Activated CD4-positive, alpha-beta T cell treated with anti-CD3 and anti-CD28 coated beads, Interleukin-2, amount 50 U/mL, for 24 hours (primary cell): ENCODE measurements at regions not wholly inside any gene's neighbourhood (a gene's known extent, or its start where the extent isn't known, plus 50 kb on each side); places are given as distances from the start of the nearest gene placed in this dataset.
"Not testable (repeated sequence)": the region's sequence is repeated elsewhere in the genome, so short reads cannot be mapped to it uniquely, and the experiment has no call there.

Experiments used
- DNase-seq, 2 donors: peaks; one replicate each; pipeline ENCODE4 v3.0.0-alpha.2; 2020; ENCODE audit warnings: low read depth in 1 of 2, low spot score in 1 of 2

GRCh38 chr4:57719456-57719855, 609.3 kb upstream of the IGFBP7 start:
- no peak for DNase-seq

DNA sequence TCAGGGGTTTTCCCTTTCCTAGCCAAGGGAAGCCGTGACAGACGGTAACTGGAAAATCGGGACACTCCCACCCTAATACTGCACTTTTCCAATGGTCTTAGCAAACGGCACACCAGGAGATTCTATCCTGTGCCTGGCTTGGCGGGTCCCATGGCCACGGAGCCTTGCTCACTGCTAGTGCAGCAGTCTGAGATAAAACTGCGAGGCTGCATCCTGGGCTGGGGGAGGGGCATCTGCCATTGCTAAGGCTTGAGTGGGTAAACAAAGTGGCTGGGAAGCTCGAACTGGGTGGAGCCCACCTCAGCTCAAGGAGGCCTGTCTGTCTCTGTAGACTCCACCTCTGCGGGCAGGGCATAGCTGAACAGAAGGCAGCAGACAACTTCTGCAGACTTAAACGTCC, 604.1 kb upstream of the IGFBP7 start:
- DNase-seq: not testable (repeated sequence)

GRCh38 chr4:57710053-57710452, 599.9 kb upstream of the IGFBP7 start:
- DNase-seq: no peak

- DNase-seq: no peak
Observed at GRCh38 chr4:57691370-57691769, 581.2 kb upstream of the IGFBP7 start.

- no peak for DNase-seq
Observed at GRCh38 chr4:57689693-57690205, 579.6 kb upstream of the IGFBP7 start.

DNA sequence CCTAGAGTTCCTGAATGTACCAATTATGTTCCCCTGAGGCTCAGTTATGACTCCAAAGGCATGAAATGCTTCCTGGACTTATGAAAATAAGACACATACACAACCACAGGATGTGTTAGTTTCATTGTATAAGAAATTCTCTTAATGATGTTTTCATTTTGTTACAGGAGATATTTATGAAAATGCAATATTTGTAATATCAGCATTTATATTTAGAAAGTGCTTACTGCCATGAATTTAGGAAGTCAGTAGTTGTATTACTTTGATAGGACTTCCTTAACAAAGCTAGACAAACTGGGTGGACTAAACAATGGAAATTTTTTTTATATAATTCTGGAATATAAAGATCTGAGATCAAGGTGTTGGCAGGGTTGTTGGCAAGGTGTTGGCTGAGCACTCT, 572.1 kb upstream of the IGFBP7 start:
- DNase-seq: no peak

DNA sequence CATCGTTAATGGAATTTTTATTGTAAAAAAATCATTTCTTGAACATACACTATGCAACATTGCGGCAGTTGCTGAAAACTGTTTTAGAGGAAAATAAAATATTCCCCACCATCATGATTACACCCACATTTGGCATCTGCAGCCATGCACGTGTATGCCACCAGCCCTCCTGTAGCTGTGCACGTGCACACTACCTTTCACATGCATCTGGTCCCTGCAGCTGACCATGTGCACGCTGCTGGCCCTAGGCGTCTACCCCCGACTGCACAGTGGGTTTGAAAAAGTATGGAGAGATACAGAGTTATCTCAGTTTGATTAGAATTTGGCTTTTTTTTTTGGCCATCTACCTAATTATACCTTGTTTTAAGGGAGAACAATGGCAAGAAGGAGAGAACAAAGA, 569.8 kb upstream of the IGFBP7 start:
- no peak for DNase-seq

GRCh38 chr4:57676394-57676793, 566.2 kb upstream of the IGFBP7 start:
- no peak for DNase-seq

DNA sequence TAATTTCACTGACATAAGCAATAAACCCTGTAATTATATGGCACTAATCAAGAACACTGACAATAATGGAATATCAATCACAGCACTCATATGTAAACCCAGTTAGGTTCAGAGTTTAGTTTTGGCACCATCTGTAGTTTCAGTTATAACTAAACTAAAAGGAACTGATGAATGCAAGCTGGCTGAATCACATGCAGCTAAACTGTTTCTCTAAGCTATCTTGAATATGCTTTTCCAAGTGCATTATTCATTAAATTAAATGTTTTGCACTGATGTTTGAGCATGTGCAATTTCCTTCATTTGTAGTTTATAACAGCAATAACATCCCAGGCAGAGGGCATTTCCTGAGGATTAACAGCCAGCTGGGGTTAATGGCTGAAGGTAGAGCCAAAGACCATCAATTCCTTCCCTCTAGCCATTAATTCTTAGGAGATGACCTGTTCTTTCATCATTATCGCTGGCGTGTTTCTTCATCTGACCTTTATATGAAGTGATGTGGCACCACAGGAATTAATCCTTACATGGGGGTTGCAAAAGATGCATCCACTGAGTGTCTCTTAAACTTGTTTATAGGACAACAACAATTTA, 562.8 kb upstream of the IGFBP7 start:
- DNase-seq: no peak

GRCh38 chr4:57668621-57669020, 558.4 kb upstream of the IGFBP7 start:
- DNase-seq: no peak

GRCh38 chr4:57665806-57666205, 555.6 kb upstream of the IGFBP7 start:
- no peak for DNase-seq

- DNase-seq: no peak
Observed at GRCh38 chr4:57661517-57662090, 551.4 kb upstream of the IGFBP7 start.

GRCh38 chr4:57658673-57659072, 548.5 kb upstream of the IGFBP7 start:
- no peak for DNase-seq

GRCh38 chr4:57658188-57658587, 548.0 kb upstream of the IGFBP7 start:
- DNase-seq: no peak

DNA sequence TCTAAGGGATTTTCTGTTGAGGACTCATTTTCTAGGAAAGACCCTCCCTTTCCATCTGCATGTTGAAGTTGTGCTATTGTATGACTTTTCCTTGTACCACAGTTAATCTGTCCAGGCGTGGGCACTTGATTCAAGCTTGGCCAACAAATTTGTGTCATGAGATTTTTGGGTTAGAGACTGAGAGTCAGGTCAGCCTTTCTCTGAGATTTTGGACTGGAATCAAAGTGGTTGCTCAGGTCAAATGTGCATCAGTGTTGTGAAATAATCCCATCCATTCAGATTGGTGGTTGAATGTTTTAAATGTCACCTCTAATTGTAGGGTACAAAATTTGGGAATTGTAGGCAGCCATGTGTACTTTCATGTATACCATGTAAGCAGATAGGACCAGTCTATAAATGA, 545.2 kb upstream of the IGFBP7 start:
- no peak for DNase-seq

- no peak for DNase-seq
Observed at GRCh38 chr4:57652779-57653178, 542.6 kb upstream of the IGFBP7 start.

GRCh38 chr4:57640391-57641100, 530.4 kb upstream of the IGFBP7 start:
- no peak for DNase-seq

DNA sequence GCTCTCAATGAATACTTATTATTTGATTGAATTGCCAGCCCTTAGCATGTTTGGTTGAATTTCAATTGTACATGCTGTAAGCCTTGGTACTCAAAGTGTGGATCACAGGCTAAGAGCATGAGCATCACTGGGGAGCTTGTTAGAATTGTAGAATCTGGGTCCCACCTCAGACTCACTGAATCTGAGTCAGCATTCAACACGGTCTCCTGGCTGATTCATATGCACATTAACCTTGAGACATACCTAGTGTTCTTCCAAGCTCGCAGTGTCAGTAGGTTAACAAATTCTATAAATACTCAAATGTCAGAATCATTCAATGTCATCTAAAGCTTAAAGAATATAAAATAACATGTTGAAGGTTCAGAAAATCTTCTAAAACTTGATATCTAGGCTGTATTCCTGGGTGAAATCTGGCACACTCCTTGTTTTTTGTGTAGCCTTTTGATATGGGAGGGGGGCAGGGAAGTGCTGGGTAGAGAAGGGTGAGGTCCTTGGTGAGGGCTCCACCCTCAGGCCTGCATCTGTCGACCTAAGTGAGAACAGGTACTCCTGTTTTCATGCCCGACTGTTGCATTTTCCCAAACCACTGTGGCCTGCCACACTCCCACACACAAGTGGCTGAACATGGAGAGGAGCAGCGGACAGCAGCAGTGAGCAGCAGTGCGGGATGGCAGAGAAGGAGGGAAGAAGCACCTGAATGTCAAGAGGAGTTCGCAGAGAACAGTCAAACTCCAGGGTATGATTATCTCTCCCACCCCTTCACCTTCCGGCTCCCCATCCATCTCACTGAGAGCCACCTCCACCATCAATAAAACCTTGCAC, 529.6 kb upstream of the IGFBP7 start:
- DNase-seq: no peak

GRCh38 chr4:57635910-57636309, 525.7 kb upstream of the IGFBP7 start:
- no peak for DNase-seq

DNA sequence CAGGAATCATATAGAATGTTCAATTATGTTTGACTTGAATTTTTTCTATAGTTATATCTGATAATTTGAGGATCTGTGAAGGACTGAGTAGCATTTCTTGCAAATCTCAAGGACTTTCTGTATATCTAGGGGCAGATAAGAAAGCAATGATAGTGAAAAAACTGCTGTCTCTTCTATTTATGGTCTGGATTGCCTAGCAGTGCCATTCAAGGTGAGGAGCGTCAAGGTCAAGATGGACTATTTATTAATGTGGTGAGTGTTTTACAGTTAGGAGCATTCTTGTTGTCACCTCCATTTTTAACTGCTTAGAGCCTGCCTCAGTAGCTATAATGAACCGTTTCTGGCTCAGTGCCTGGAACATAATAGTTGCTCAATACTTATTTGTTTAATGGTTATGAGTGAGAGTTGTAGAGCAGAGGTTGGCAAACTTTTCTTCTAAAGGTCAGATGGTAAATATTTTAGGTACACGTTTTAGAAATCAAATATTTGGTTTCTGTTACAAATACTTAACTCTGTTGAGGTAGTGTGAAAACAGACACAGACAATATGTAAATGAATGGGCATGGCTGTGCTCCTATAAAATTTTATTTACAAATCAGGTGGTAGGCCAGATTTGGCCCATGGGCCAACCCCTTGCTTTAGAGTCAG, 523.2 kb upstream of the IGFBP7 start:
- no peak for DNase-seq

GRCh38 chr4:57632564-57632963, 522.4 kb upstream of the IGFBP7 start:
- DNase-seq: no peak
